H9 (cell line): ENCODE measurements at regions not wholly inside any gene's neighbourhood (a gene's known extent, or its start where the extent isn't known, plus 50 kb on each side); places are given as distances from the start of the nearest gene placed in this dataset.

Experiments used
- DNase-seq: peaks from one replicate; pipeline ENCODE4 v3.0.0-alpha.2; 2017
- H2AFZ ChIP-seq: one replicate; pipeline ENCODE4 v1.6.1; 2013; ENCODE audit warnings: mild to moderate bottlenecking, low read length, control low read depth, moderate library complexity
- H2AK5ac ChIP-seq: 2 replicates; pipeline ENCODE4 v1.6.1; 2013; ENCODE audit warnings: low read length, control low read depth, mixed read lengths; ENCODE audit not compliant: insufficient read length
- H2BK120ac ChIP-seq: one replicate; pipeline ENCODE4 v1.6.1; 2013; ENCODE audit warnings: low read depth, mild to moderate bottlenecking, low read length, control low read depth, inconsistent platforms; ENCODE audit not compliant: poor library complexity, severe bottlenecking
- H2BK12ac ChIP-seq: 2 replicates; pipeline ENCODE4 v1.6.1; 2013; ENCODE audit warnings: low read length, control low read depth, mixed read lengths, low read depth; ENCODE audit not compliant: insufficient read length
- H2BK15ac ChIP-seq: 2 replicates; pipeline ENCODE4 v1.6.1; 2013; ENCODE audit warnings: low read depth, low read length, control low read depth
- H2BK20ac ChIP-seq: one replicate; pipeline ENCODE4 v1.6.1; 2013; ENCODE audit warnings: low read depth, mild to moderate bottlenecking, low read length, control low read depth, inconsistent platforms; ENCODE audit not compliant: poor library complexity, severe bottlenecking
- H2BK5ac ChIP-seq: 2 replicates; pipeline ENCODE4 v1.6.1; 2013; ENCODE audit warnings: low read length, control low read depth, mixed read lengths; ENCODE audit not compliant: insufficient read length
- H3K14ac ChIP-seq: 2 replicates; pipeline ENCODE4 v1.6.1; 2013; ENCODE audit warnings: low read length, control low read depth; ENCODE audit not compliant: insufficient read depth
- H3K18ac ChIP-seq: 2 replicates; pipeline ENCODE4 v1.6.1; 2013; ENCODE audit warnings: low read depth, mild to moderate bottlenecking, mixed read lengths, low read length, control low read depth; ENCODE audit not compliant: insufficient read length
- H3K23ac ChIP-seq: 2 replicates; pipeline ENCODE4 v1.6.1; 2013; ENCODE audit warnings: low read length, control low read depth, mixed read lengths, low read depth; ENCODE audit not compliant: insufficient read length
- H3K23me2 ChIP-seq: 2 replicates; pipeline ENCODE4 v1.6.1; 2013; ENCODE audit warnings: low read depth, mild to moderate bottlenecking, mixed read lengths, low read length, control low read depth; ENCODE audit not compliant: insufficient read length, poor library complexity, severe bottlenecking
- H3K27ac ChIP-seq: 2 replicates; pipeline ENCODE4 v1.5.1; 2013; ENCODE audit warnings: low read length, control low read depth, mixed read lengths, low read depth; ENCODE audit not compliant: insufficient read length
- H3K27me3 ChIP-seq: 2 replicates; pipeline ENCODE4 v1.6.1; 2013; ENCODE audit warnings: low read length, control low read depth, inconsistent platforms; ENCODE audit not compliant: insufficient read depth
- H3K4ac ChIP-seq: 2 replicates; pipeline ENCODE4 v1.6.1; 2013; ENCODE audit warnings: low read depth, mild to moderate bottlenecking, control low read depth, inconsistent platforms, low read length, moderate library complexity
- H3K4me1 ChIP-seq: 2 replicates; pipeline ENCODE4 v1.6.1; 2013; ENCODE audit warnings: low read length, control low read depth, inconsistent platforms; ENCODE audit not compliant: insufficient read depth
- H3K4me2 ChIP-seq: 2 replicates; pipeline ENCODE4 v1.6.1; 2013; ENCODE audit warnings: low read length, control low read depth, mixed read lengths; ENCODE audit not compliant: insufficient read length, insufficient read depth
- H3K56ac ChIP-seq: 2 replicates; pipeline ENCODE4 v1.6.1; 2013; ENCODE audit warnings: low read depth, mild to moderate bottlenecking, mixed read lengths, low read length, control low read depth; ENCODE audit not compliant: insufficient read length
- H3K79me1 ChIP-seq: 2 replicates; pipeline ENCODE4 v1.6.1; 2013; ENCODE audit warnings: low read depth, mild to moderate bottlenecking, moderate library complexity, low read length, control low read depth, inconsistent platforms; ENCODE audit not compliant: insufficient read depth, poor library complexity, severe bottlenecking
- H3K79me2 ChIP-seq: 2 replicates; pipeline ENCODE4 v1.6.1; 2013; ENCODE audit warnings: low read length, control low read depth, inconsistent platforms; ENCODE audit not compliant: insufficient read depth
- H3K9ac ChIP-seq: 2 replicates; pipeline ENCODE4 v1.6.1; 2013; ENCODE audit warnings: low read length, control low read depth, mixed read lengths; ENCODE audit not compliant: insufficient read length; ENCODE audit errors: extremely low read depth
- H3K9me3 ChIP-seq: one replicate; pipeline ENCODE4 v1.6.1; 2013; ENCODE audit warnings: low read depth, low read length, inconsistent platforms; ENCODE audit not compliant: control insufficient read depth
- H3T11ph ChIP-seq: one replicate; pipeline ENCODE4 v1.6.1; 2013; ENCODE audit warnings: mild to moderate bottlenecking, low read length, control low read depth, inconsistent platforms
- H4K20me1 ChIP-seq: one replicate; pipeline ENCODE4 v1.6.1; 2013; ENCODE audit not compliant: control insufficient read depth, insufficient read length, insufficient read depth
- H4K5ac ChIP-seq: 2 replicates; pipeline ENCODE4 v1.6.1; 2013; ENCODE audit warnings: low read depth, mild to moderate bottlenecking, mixed read lengths, low read length, control low read depth; ENCODE audit not compliant: insufficient read length
- H4K8ac ChIP-seq: replicated peaks from 2 replicates; pipeline ENCODE4 v1.6.1; 2013; ENCODE audit warnings: low read length, control low read depth, mixed read lengths, low read depth; ENCODE audit not compliant: insufficient read length
- H4K91ac ChIP-seq: 2 replicates; pipeline ENCODE4 v1.6.1; 2013; ENCODE audit warnings: low read depth, mild to moderate bottlenecking, moderate library complexity, mixed read lengths, low read length, control low read depth; ENCODE audit not compliant: insufficient read length
- H3K27ac Mint-ChIP-seq, 3 experiments: 2 replicates in 2 of 3; 3 replicates in 1 of 3; pipeline ENCODE4 v1.8.0; 2020 to 2021; ENCODE audit warnings: mixed read lengths in 3 of 3, mild to moderate bottlenecking in 1 of 3, moderate library complexity in 1 of 3
- H3K27me3 Mint-ChIP-seq: 2 replicates; pipeline ENCODE4 v1.8.0; 2021; ENCODE audit warnings: low read depth, mild to moderate bottlenecking, moderate library complexity, mixed read lengths
- H3K36me3 Mint-ChIP-seq, 3 experiments: 2 replicates in 2 of 3; 3 replicates in 1 of 3; pipeline ENCODE4 v1.8.0; 2020 to 2021; ENCODE audit warnings: low read depth in 3 of 3, mixed read lengths in 3 of 3; ENCODE audit not compliant: insufficient read depth in 1 of 3
- H3K4me1 Mint-ChIP-seq, 2 experiments: 2 replicates each; pipeline ENCODE4 v1.8.0; 2020; ENCODE audit warnings: mixed read lengths in 2 of 2
- H3K4me3 Mint-ChIP-seq, 2 experiments: 2 replicates in 1 of 2; 3 replicates in 1 of 2; pipeline ENCODE4 v1.8.0; 2020 to 2021; ENCODE audit warnings: mild to moderate bottlenecking in 2 of 2, mixed read lengths in 2 of 2, moderate library complexity in 1 of 2
- H3K9me3 Mint-ChIP-seq, 2 experiments: 2 replicates in 1 of 2; 3 replicates in 1 of 2; pipeline ENCODE4 v1.8.0; 2020; ENCODE audit warnings: mild to moderate bottlenecking in 2 of 2, mixed read lengths in 2 of 2, moderate library complexity in 1 of 2
- TF ChIP-seq, protein P1 (sequence below): fragments of 200-600 bp; sonication (generic); conservative IDR thresholded peaks from 3 replicates; pipeline ENCODE4 v1.8.0; 2021; ENCODE audit warnings: antibody characterized with exemption, mild to moderate bottlenecking

DNA sequence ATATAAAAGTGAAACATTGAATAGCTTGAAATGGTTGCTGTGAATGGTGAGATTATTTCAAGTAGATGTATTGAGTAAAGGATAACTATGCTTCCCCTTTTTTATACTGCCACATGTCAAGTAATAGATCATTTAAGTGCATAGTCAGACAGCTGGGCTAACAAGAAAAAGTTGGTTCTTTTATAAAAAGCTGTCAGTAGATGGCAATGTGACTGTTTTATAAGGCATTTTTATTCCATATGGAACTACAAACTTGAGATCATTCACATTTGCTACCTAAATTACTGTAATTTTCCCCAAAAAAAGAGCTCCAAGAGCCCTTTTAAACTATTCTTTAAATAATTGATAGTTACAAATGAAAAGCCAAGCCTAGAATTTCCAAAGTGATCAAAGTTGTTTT is 831.0 kb downstream of the C4orf33 start:
- H3K4me1 ChIP-seq = peaks cover 3% of the 10 kb centered on the region; the same call in 1 of the 2 replicates
- H2BK20ac ChIP-seq = no peak overlapping the region
- H3K56ac ChIP-seq = no peak overlapping the region
- H2BK120ac ChIP-seq = no peak overlapping the region
- no peaks in the 10 kb centered on the region for H4K20me1 ChIP-seq
- no peak overlapping the region for H4K5ac ChIP-seq
- Mint-ChIP-seq H3K36me3 (peaks cover 0 to 9% (median 0%) of the 10 kb centered on the region in 3 experiments; a peak in 4 of 7 replicates), H3K27me3 (no peaks in the 10 kb centered on the region), H3K9me3 (no peaks in the 10 kb centered on the region), H3K4me3 (no peak overlapping the region), H3K27ac (no peak overlapping the region), H3K4me1 (peaks cover 11 to 12% of the 10 kb centered on the region in 2 experiments)
- H2AFZ ChIP-seq = no peak overlapping the region
- no peak overlapping the region for H3K4ac ChIP-seq
- no peak overlapping the region for H3K18ac ChIP-seq
- H2AK5ac ChIP-seq = no peak overlapping the region
- H2BK5ac ChIP-seq = no peak overlapping the region
- H4K8ac ChIP-seq = no peak overlapping the region
- H3K27ac ChIP-seq = no peak overlapping the region
- no peak overlapping the region for H3T11ph ChIP-seq
- no peak for DNase-seq
- no peak overlapping the region for H2BK15ac ChIP-seq
- no peaks in the 10 kb centered on the region for H3K27me3 ChIP-seq
- no peak overlapping the region for H2BK12ac ChIP-seq
- H3K9me3 ChIP-seq = no peaks in the 10 kb centered on the region
- H3K14ac ChIP-seq = no peak overlapping the region
- H3K79me2 ChIP-seq = no peaks in the 10 kb centered on the region
- no peaks in the 10 kb centered on the region for H3K23me2 ChIP-seq
- no peak overlapping the region for H4K91ac ChIP-seq
- H3K79me1 ChIP-seq = no peaks in the 10 kb centered on the region
- no peak overlapping the region for H3K4me2 ChIP-seq
- no peak overlapping the region for H3K9ac ChIP-seq
- no peak overlapping the region for H3K23ac ChIP-seq
- TF ChIP-seq, protein P1, sequence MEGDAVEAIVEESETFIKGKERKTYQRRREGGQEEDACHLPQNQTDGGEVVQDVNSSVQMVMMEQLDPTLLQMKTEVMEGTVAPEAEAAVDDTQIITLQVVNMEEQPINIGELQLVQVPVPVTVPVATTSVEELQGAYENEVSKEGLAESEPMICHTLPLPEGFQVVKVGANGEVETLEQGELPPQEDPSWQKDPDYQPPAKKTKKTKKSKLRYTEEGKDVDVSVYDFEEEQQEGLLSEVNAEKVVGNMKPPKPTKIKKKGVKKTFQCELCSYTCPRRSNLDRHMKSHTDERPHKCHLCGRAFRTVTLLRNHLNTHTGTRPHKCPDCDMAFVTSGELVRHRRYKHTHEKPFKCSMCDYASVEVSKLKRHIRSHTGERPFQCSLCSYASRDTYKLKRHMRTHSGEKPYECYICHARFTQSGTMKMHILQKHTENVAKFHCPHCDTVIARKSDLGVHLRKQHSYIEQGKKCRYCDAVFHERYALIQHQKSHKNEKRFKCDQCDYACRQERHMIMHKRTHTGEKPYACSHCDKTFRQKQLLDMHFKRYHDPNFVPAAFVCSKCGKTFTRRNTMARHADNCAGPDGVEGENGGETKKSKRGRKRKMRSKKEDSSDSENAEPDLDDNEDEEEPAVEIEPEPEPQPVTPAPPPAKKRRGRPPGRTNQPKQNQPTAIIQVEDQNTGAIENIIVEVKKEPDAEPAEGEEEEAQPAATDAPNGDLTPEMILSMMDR = peak; percentile 37; the same call in 2 of the 3 replicates
